Mucosa of rectum (tissue), 2 donors: ENCODE measurements at regions not wholly inside any gene's neighbourhood (a gene's known extent, or its start where the extent isn't known, plus 50 kb on each side); places are given as distances from the start of the nearest gene placed in this dataset.

Source experiments
- H3K27ac ChIP-seq, 2 donors: one replicate each; pipeline ENCODE4 v1.7.0; 2013; ENCODE audit warnings: inconsistent platforms in 2 of 2, low read depth in 2 of 2, low read length in 2 of 2
- H3K27me3 ChIP-seq, 2 donors: one replicate each; pipeline ENCODE4 v1.7.0; 2013; ENCODE audit warnings: low read length in 2 of 2; ENCODE audit not compliant: control insufficient read depth in 2 of 2, insufficient read depth in 2 of 2
- H3K36me3 ChIP-seq, 2 donors: one replicate each; pipeline ENCODE4 v1.7.0; 2013; ENCODE audit warnings: low read length in 2 of 2; ENCODE audit not compliant: control insufficient read depth in 2 of 2, insufficient read depth in 2 of 2
- H3K4me1 ChIP-seq, 2 donors: one replicate each; pipeline ENCODE4 v1.7.0; 2013; ENCODE audit warnings: low read length in 2 of 2, mild to moderate bottlenecking in 1 of 2; ENCODE audit not compliant: control insufficient read depth in 2 of 2, insufficient read depth in 2 of 2
- H3K4me3 ChIP-seq, 2 donors: one replicate each; pipeline ENCODE4 v1.7.0; 2013; ENCODE audit warnings: low read length in 2 of 2
- H3K9ac ChIP-seq, 2 donors: one replicate each; pipeline ENCODE4 v1.7.0; 2013; ENCODE audit warnings: low read length in 2 of 2, low read depth in 1 of 2, mild to moderate bottlenecking in 1 of 2
- H3K9me3 ChIP-seq, 2 donors: one replicate each; pipeline ENCODE4 v1.7.0; 2013; ENCODE audit warnings: low read length in 2 of 2; ENCODE audit not compliant: control insufficient read depth in 2 of 2
- donor health status: healthy.
- donor health status: Normal muscosa, but diverticular disease.

- Histone ChIP-seq H3K9me3 (no peaks in the 10 kb centered on the region), H3K27me3 (no peaks in the 10 kb centered on the region), H3K4me3 (no peak overlapping the region), H3K27ac (no peak overlapping the region), H3K4me1 (no peaks in the 10 kb centered on the region), H3K36me3 (no peaks in the 10 kb centered on the region), H3K9ac (no peak overlapping the region)
These were observed 87.0 kb downstream of the SIPA1L2 start for GRCh38 chr1:232542633-232543593.

- Histone ChIP-seq H3K9me3 (no peaks in the 10 kb centered on the region), H3K27me3 (no peaks in the 10 kb centered on the region), H3K4me1 (no peaks in the 10 kb centered on the region), H3K27ac (no peak overlapping the region), H3K4me3 (no peak overlapping the region), H3K9ac (no peak overlapping the region), H3K36me3 (no peaks in the 10 kb centered on the region)
These were observed 91.0 kb downstream of the SIPA1L2 start for GRCh38 chr1:232538943-232539302.

GRCh38 chr1:232538224-232538942 is 91.5 kb downstream of the SIPA1L2 start:
- H3K27ac ChIP-seq: no peak overlapping the region
- no peak overlapping the region for H3K4me3 ChIP-seq
- no peaks in the 10 kb centered on the region for H3K4me1 ChIP-seq
- no peaks in the 10 kb centered on the region for H3K27me3 ChIP-seq
- no peaks in the 10 kb centered on the region for H3K9me3 ChIP-seq
- H3K36me3 ChIP-seq: peaks cover 0 to 1% of the 10 kb centered on the region in 2 donors
- H3K9ac ChIP-seq: no peak overlapping the region

- peaks cover 8 to 17% of the 10 kb centered on the region in 2 donors for H3K36me3 ChIP-seq
- H3K27me3 ChIP-seq: no peaks in the 10 kb centered on the region
- H3K9me3 ChIP-seq: no peaks in the 10 kb centered on the region
- H3K27ac ChIP-seq: no peak overlapping the region
- no peaks in the 10 kb centered on the region for H3K4me1 ChIP-seq
- H3K4me3 ChIP-seq: no peak overlapping the region
- H3K9ac ChIP-seq: no peak overlapping the region
These were observed 95.1 kb downstream of the SIPA1L2 start for GRCh38 chr1:232534552-232535517.

DNA sequence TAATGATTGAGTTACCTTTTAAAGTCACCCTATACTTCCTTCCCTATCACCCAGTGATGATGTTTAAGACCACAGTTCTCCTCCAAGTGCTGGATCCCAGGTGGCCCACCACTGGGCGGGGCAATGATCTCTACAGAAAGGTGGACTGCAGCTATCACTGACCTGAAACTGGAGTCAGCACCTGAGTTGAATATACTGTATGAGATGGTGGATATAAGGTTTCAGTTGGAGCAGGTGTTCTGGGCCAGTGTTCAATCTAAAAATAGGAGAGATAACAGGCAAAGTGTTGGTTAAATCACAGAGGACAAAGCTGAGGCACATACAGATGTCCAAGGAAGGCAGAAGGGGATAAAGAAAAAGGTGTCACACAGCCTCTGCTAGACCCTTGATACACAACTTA is 96.6 kb downstream of the SIPA1L2 start:
- Histone ChIP-seq H3K9me3 (no peaks in the 10 kb centered on the region), H3K36me3 (peaks cover 8 to 17% of the 10 kb centered on the region in 2 donors), H3K27ac (no peak overlapping the region), H3K27me3 (no peaks in the 10 kb centered on the region), H3K4me3 (no peak overlapping the region), H3K9ac (no peak overlapping the region), H3K4me1 (no peaks in the 10 kb centered on the region)

DNA sequence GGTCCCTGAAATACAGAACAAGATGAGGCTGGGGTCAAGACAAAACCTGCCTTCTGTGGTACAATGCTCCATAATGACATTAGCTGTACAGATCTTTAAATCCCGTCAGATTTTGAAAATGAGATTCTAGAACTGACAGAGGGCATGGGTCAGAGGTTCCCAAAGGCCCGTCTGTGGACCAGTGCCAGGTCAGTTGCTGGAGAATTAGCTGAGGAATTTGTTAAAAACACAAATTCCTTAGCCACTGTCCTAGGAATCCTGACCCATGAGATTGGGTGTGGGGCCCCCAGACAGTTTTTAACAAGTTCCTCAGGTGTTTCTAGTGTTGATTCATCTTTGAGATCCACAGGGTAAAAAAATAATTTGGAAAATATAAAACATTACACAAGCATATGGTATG is 97.0 kb downstream of the SIPA1L2 start:
- Histone ChIP-seq H3K9me3 (no peaks in the 10 kb centered on the region), H3K4me1 (no peaks in the 10 kb centered on the region), H3K4me3 (no peak overlapping the region), H3K9ac (no peak overlapping the region), H3K27me3 (no peaks in the 10 kb centered on the region), H3K36me3 (peaks cover 8 to 17% of the 10 kb centered on the region in 2 donors), H3K27ac (no peak overlapping the region)

- H3K27ac ChIP-seq: no peak overlapping the region
- no peaks in the 10 kb centered on the region for H3K9me3 ChIP-seq
These were observed 98.6 kb downstream of the SIPA1L2 start for GRCh38 chr1:232531291-232531690.

DNA sequence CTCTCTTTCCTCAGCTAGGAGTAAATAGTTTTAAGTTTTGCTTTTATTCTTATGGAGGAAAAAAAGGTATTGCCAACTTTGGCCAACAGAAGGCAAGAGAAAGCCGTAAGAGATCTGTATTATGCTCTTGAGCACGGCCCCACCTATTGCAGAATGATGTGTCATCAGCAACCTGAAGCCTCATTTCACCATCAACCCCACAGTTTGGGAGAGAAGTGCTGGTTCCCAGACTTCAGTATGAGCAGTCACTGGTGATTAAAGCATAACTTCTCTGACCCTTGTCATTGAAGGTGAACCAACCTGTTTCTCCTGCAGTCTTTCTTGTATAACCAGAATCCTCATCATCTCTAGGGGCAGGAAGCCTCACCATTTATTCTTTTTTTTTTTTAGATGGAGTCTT is 100.2 kb downstream of the SIPA1L2 start:
- H3K36me3 ChIP-seq: peaks cover 8 to 17% of the 10 kb centered on the region in 2 donors
- no peaks in the 10 kb centered on the region for H3K4me1 ChIP-seq
- no peak overlapping the region for H3K9ac ChIP-seq
- no peaks in the 10 kb centered on the region for H3K27me3 ChIP-seq
- no peak overlapping the region for H3K4me3 ChIP-seq
- no peaks in the 10 kb centered on the region for H3K9me3 ChIP-seq
- H3K27ac ChIP-seq: no peak overlapping the region

More at GRCh38 chr1:232531291-232531690, 98.6 kb downstream of the SIPA1L2 start:
- Histone ChIP-seq H3K4me1 (no peaks in the 10 kb centered on the region), H3K9ac (no peak overlapping the region), H3K27me3 (no peaks in the 10 kb centered on the region), H3K4me3 (no peak overlapping the region), H3K36me3 (peaks cover 8 to 17% of the 10 kb centered on the region in 2 donors)

- Histone ChIP-seq H3K9ac (no peak overlapping the region), H3K27ac (no peak overlapping the region), H3K27me3 (no peaks in the 10 kb centered on the region), H3K9me3 (no peaks in the 10 kb centered on the region), H3K4me1 (no peaks in the 10 kb centered on the region), H3K4me3 (no peak overlapping the region), H3K36me3 (peaks cover 8 to 17% of the 10 kb centered on the region in 2 donors)
These were observed 101.4 kb downstream of the SIPA1L2 start for GRCh38 chr1:232528472-232529089.
